Lung (tissue), 11 donors: ENCODE measurements at regions not wholly inside any gene's neighbourhood (a gene's known extent, or its start where the extent isn't known, plus 50 kb on each side); places are given as distances from the start of the nearest gene placed in this dataset.

ENCODE experiments used
- ATAC-seq: fragments of 200-7000 bp; cut with Tn5 transposase; one replicate; pipeline ENCODE4 v1.9.1; 2020; ENCODE audit warnings: moderate number of reproducible peaks; ENCODE audit not compliant: insufficient read depth, low FRiP score
- DNase-seq, 3 donors: peaks; one replicate each; pipeline ENCODE4 v3.0.0-alpha.2; 2013 to 2017
- H3K27ac ChIP-seq, 2 donors: one replicate each; pipeline ENCODE4 v1.5.1; 2013; ENCODE audit warnings: mild to moderate bottlenecking in 2 of 2, moderate library complexity in 2 of 2, control low read depth in 1 of 2, inconsistent platforms in 1 of 2, low read depth in 1 of 2, low read length in 1 of 2
- H3K27me3 ChIP-seq, 3 donors: one replicate each; pipeline ENCODE4 v1.5.1; 2013; ENCODE audit warnings: low read length in 2 of 3; ENCODE audit not compliant: control insufficient read depth in 3 of 3, insufficient read depth in 3 of 3
- H3K36me3 ChIP-seq, 4 donors: one replicate each; pipeline ENCODE4 v1.5.1; 2013; ENCODE audit warnings: low read length in 4 of 4, mild to moderate bottlenecking in 1 of 4, moderate library complexity in 1 of 4; ENCODE audit not compliant: control insufficient read depth in 4 of 4, insufficient read depth in 4 of 4
- H3K4me1 ChIP-seq, 5 donors: one replicate each; pipeline ENCODE4 v1.5.1; 2013; ENCODE audit warnings: low read length in 5 of 5, mild to moderate bottlenecking in 2 of 5, moderate library complexity in 1 of 5; ENCODE audit not compliant: control insufficient read depth in 5 of 5, insufficient read depth in 5 of 5
- H3K4me3 ChIP-seq: one replicate; pipeline ENCODE4 v1.5.1; 2013; ENCODE audit warnings: mild to moderate bottlenecking, control low read depth, moderate library complexity
- H3K9ac ChIP-seq, 2 donors: one replicate each; pipeline ENCODE4 v1.5.1; 2013; ENCODE audit warnings: low read length in 2 of 2, control low read depth in 1 of 2; ENCODE audit not compliant: insufficient read depth in 1 of 2
- H3K9me3 ChIP-seq, 4 donors: one replicate each; pipeline ENCODE4 v1.5.1; 2013; ENCODE audit warnings: low read length in 3 of 4, mild to moderate bottlenecking in 1 of 4, moderate library complexity in 1 of 4; ENCODE audit not compliant: control insufficient read depth in 4 of 4, insufficient read depth in 3 of 4
- CTCF ChIP-seq: IDR thresholded peaks from 2 replicates; pipeline ENCODE4 v1.5.1; 2012; ENCODE audit warnings: mild to moderate bottlenecking; ENCODE audit errors: control extremely low read depth, extremely low read depth
- WGBS, 2 donors: extraction: QIAGEN DNeasy Blood & Tissue Kit; methylation state at CpG; one replicate each; pipeline ENCODE4 v1.1.7; 2013; 5-methylcytosine and 5-hydroxymethylcytosine counted together
- donor health status: control.
- donor health status: control.
- donor health status: Bipolar disorder and iron deficiency.
- donor health status: healthy.
- donor health status: DM: yes; HTN: yes; CAD: no.

GRCh38 chr1:90356991-90357390 is 360.1 kb downstream of the BARHL2 start:
- Histone ChIP-seq H3K4me3 (no peak overlapping the region), H3K27ac (no peak overlapping the region), H3K9me3 (peaks cover 0 to 2% (median 0%) of the 10 kb centered on the region in 4 donors), H3K36me3 (no peaks in the 10 kb centered on the region), H3K4me1 (no peaks in the 10 kb centered on the region), H3K27me3 (peaks cover 0 to 3% (median 0%) of the 10 kb centered on the region in 3 donors), H3K9ac (no peak overlapping the region)
- 83 to 86% methylated on average over 4 of the region's 4 CpGs for WGBS, 2 donors
- no peak for ATAC-seq
- TF ChIP-seq CTCF, result no peak
- DNase-seq, result no peak

- H3K27ac ChIP-seq, result no peak overlapping the region
- TF ChIP-seq CTCF, result no peak
- ATAC-seq (no peak), DNase-seq (no peak)
- H3K9ac ChIP-seq, result no peak overlapping the region
- H3K4me3 ChIP-seq, result no peak overlapping the region
- WGBS, 2 donors, result 96 to 98% methylated on average over 3 of the region's 3 CpGs
- H3K27me3 ChIP-seq, result peaks cover 0 to 3% (median 0%) of the 10 kb centered on the region in 3 donors
- peaks cover 0 to 2% (median 0%) of the 10 kb centered on the region in 4 donors for H3K9me3 ChIP-seq
- no peaks in the 10 kb centered on the region for H3K36me3 ChIP-seq
- H3K4me1 ChIP-seq, result no peaks in the 10 kb centered on the region
These were observed 361.0 kb downstream of the BARHL2 start for GRCh38 chr1:90356101-90356500.

GRCh38 chr1:90354704-90355103 is 359.8 kb downstream of the ZNF326 start:
- no peak overlapping the region for H3K27ac ChIP-seq
- H3K4me3 ChIP-seq, result no peak overlapping the region
- no peaks in the 10 kb centered on the region for H3K36me3 ChIP-seq
- H3K9ac ChIP-seq, result no peak overlapping the region
- peaks cover 0 to 3% (median 0%) of the 10 kb centered on the region in 3 donors for H3K27me3 ChIP-seq
- DNase-seq, result no peak
- TF ChIP-seq CTCF, result no peak
- H3K4me1 ChIP-seq, result no peaks in the 10 kb centered on the region
- ATAC-seq, result no peak
- 84 to 88% methylated on average over 2 of the region's 2 CpGs for WGBS, 2 donors
- H3K9me3 ChIP-seq, result peaks cover 0 to 2% (median 0%) of the 10 kb centered on the region in 4 donors

GRCh38 chr1:90351019-90351418 is 356.1 kb downstream of the ZNF326 start:
- Histone ChIP-seq H3K36me3 (no peaks in the 10 kb centered on the region), H3K4me1 (peaks cover 0 to 1% (median 0%) of the 10 kb centered on the region in 5 donors), H3K9ac (no peak overlapping the region), H3K9me3 (peaks cover 0 to 6% (median 4%) of the 10 kb centered on the region in 4 donors), H3K27ac (no peak overlapping the region), H3K27me3 (peaks cover 0 to 3% (median 0%) of the 10 kb centered on the region in 3 donors), H3K4me3 (no peak overlapping the region)
- TF ChIP-seq CTCF, result no peak
- WGBS, 2 donors, result 67 to 72% methylated on average over 2 of the region's 2 CpGs
- DNase-seq, result no peak
- no peak for ATAC-seq
